AG10803 (cell line): ENCODE measurements at regions not wholly inside any gene's neighbourhood (a gene's known extent, or its start where the extent isn't known, plus 50 kb on each side); places are given as distances from the start of the nearest gene placed in this dataset.

Source experiments
- DNase-seq: peaks from one replicate; pipeline ENCODE4 v3.0.0; 2010; ENCODE audit warnings: low read depth
- H3K4me3 ChIP-seq: 2 replicates; pipeline ENCODE4 v1.5.1; 2011; ENCODE audit warnings: mild to moderate bottlenecking, low read length, control low read depth
- CTCF ChIP-seq: conservative IDR thresholded peaks from 2 replicates; pipeline ENCODE4 v1.5.1; 2011; ENCODE audit warnings: mild to moderate bottlenecking, low read length, control low read depth, inconsistent platforms

GRCh38 chr2:6679471-6679870 lies 186.2 kb downstream of the CMPK2 start:
- H3K4me3 ChIP-seq, result no peak overlapping the region
- TF ChIP-seq CTCF, result no peak
- DNase-seq, result no peak

- no peak overlapping the region for H3K4me3 ChIP-seq
- no peak for TF ChIP-seq CTCF
- DNase-seq, result no peak
Observed at GRCh38 chr2:6683516-6683915, 182.2 kb downstream of the CMPK2 start.

- H3K4me3 ChIP-seq, result no peak overlapping the region
- no peak for DNase-seq
- TF ChIP-seq CTCF, result no peak
Observed at GRCh38 chr2:6685447-6685846, 180.3 kb downstream of the CMPK2 start.

- no peak for DNase-seq
- TF ChIP-seq CTCF, result no peak
- H3K4me3 ChIP-seq, result no peak overlapping the region
Observed at GRCh38 chr2:6692056-6692455, 173.7 kb downstream of the CMPK2 start.

GRCh38 chr2:6692819-6693218 lies 172.9 kb downstream of the CMPK2 start:
- no peak for DNase-seq
- no peak overlapping the region for H3K4me3 ChIP-seq
- no peak for TF ChIP-seq CTCF

- no peak for DNase-seq
- H3K4me3 ChIP-seq, result no peak overlapping the region
- TF ChIP-seq CTCF, result no peak
Observed at GRCh38 chr2:6694555-6694954, 171.2 kb downstream of the CMPK2 start.

- no peak overlapping the region for H3K4me3 ChIP-seq
- no peak for TF ChIP-seq CTCF
- no peak for DNase-seq
Observed at GRCh38 chr2:6700335-6700734, 165.4 kb downstream of the CMPK2 start.
